OCI-LY1 (cell line): ENCODE measurements at regions not wholly inside any gene's neighbourhood (a gene's known extent, or its start where the extent isn't known, plus 50 kb on each side); places are given as distances from the start of the nearest gene placed in this dataset.

Source experiments
- H2AFZ ChIP-seq: fragments of 200-600 bp; sonication (generic), shearing (Covaris generic); 2 replicates; pipeline ENCODE4 v1.6.0; 2014; ENCODE audit warnings: antibody characterized with exemption, mild to moderate bottlenecking, low read length
- H3F3A ChIP-seq: fragments of 200-600 bp; sonication (generic), shearing (Covaris generic); 2 replicates; pipeline ENCODE4 v1.6.0; 2014; ENCODE audit warnings: mild to moderate bottlenecking, antibody characterized with exemption, low read length, moderate library complexity; ENCODE audit not compliant: insufficient read depth
- H3K27ac ChIP-seq: fragments of 200-600 bp; sonication (generic); 2 replicates; pipeline ENCODE4 v1.5.1; 2014; ENCODE audit warnings: low read length, mixed run types, mild to moderate bottlenecking, low read depth; ENCODE audit not compliant: poor library complexity, severe bottlenecking
- H3K27me3 ChIP-seq: fragments of 200-600 bp; sonication (generic); 2 replicates; pipeline ENCODE4 v1.6.0; 2014; ENCODE audit warnings: antibody characterized with exemption, mild to moderate bottlenecking, low read length, moderate library complexity; ENCODE audit not compliant: insufficient read depth
- H3K36me3 ChIP-seq: fragments of 200-600 bp; sonication (generic); 2 replicates; pipeline ENCODE4 v1.6.1; 2014; ENCODE audit warnings: mild to moderate bottlenecking, antibody characterized with exemption, low read length, moderate library complexity, mixed read lengths; ENCODE audit not compliant: insufficient read depth
- H3K4me1 ChIP-seq: fragments of 200-600 bp; sonication (generic); 2 replicates; pipeline ENCODE4 v1.5.1; 2014; ENCODE audit warnings: mild to moderate bottlenecking, low read length, moderate library complexity; ENCODE audit not compliant: insufficient read depth, severe bottlenecking
- H3K4me2 ChIP-seq: fragments of 200-600 bp; sonication (generic), shearing (Covaris generic); 2 replicates; pipeline ENCODE4 v1.6.1; 2014; ENCODE audit warnings: low read length
- H3K4me3 ChIP-seq: fragments of 200-600 bp; sonication (generic); 2 replicates; pipeline ENCODE4 v1.5.1; 2014; ENCODE audit warnings: low read length, low read depth, mild to moderate bottlenecking, mixed read lengths; ENCODE audit not compliant: poor library complexity, severe bottlenecking
- H3K79me2 ChIP-seq: fragments of 200-600 bp; shearing (Covaris generic); 2 replicates; pipeline ENCODE4 v1.6.1; 2016; ENCODE audit warnings: mixed run types, low read length, mixed read lengths; ENCODE audit not compliant: insufficient read depth
- H3K9ac ChIP-seq: fragments of 200-600 bp; sonication (generic), shearing (Covaris generic); 2 replicates; pipeline ENCODE4 v1.6.1; 2014; ENCODE audit warnings: mild to moderate bottlenecking, low read length, mixed read lengths
- H3K9me2 ChIP-seq: fragments of 200-600 bp; sonication (generic), shearing (Covaris generic); 2 replicates; pipeline ENCODE4 v1.6.1; 2014; ENCODE audit warnings: low read depth, mild to moderate bottlenecking, low read length, mixed read lengths
- H3K9me3 ChIP-seq: fragments of 200-600 bp; shearing (Covaris generic); 2 replicates; pipeline ENCODE4 v1.6.1; 2014; ENCODE audit warnings: low read length, mixed read lengths
- H4K20me1 ChIP-seq: fragments of 200-600 bp; sonication (generic), shearing (Covaris generic); 2 replicates; pipeline ENCODE4 v1.6.0; 2016; ENCODE audit warnings: mild to moderate bottlenecking, low read length; ENCODE audit not compliant: insufficient read depth
- EZH2 ChIP-seq: fragments of 200-600 bp; sonication (generic), shearing (Covaris generic); IDR thresholded peaks from 2 replicates; pipeline ENCODE4 v1.8.0; 2017; ENCODE audit warnings: borderline replicate concordance, mixed run types, mild to moderate bottlenecking, antibody characterized with exemption, low read length, moderate library complexity, mixed read lengths
- TF ChIP-seq, protein P1 (sequence below): fragments of 200-600 bp; sonication (generic), shearing (Covaris generic); IDR thresholded peaks from 2 replicates; pipeline ENCODE4 v1.5.1; 2017; ENCODE audit warnings: mild to moderate bottlenecking, antibody characterized with exemption, low read length, moderate library complexity, mixed read lengths

DNA sequence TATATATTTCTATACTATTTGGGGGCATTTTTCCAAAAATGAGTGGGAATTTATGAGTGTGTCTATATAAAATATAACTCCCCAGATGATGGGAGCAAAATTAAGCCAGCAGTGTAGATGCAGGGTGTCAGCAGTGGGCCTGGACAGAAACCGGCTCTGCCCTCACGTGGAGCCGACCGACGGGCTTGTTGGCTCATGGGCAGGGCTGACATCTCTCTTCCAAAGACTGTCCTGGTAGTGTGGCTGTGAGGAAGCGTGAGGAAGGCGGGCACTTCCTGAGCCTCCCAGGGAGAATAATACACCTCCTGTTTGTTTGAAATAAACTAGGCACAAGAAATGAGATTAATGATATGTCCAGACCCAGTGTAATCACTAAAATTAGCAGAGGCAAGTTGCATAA lies 206.5 kb downstream of the TEX29 start:
- Histone ChIP-seq H3F3A (no peaks in the 10 kb centered on the region), H3K4me3 (no peak overlapping the region), H3K36me3 (no peaks in the 10 kb centered on the region), H3K9me2 (no peaks in the 10 kb centered on the region), H3K4me1 (no peaks in the 10 kb centered on the region), H3K9ac (no peak overlapping the region), H3K27ac (no peak overlapping the region), H4K20me1 (no peaks in the 10 kb centered on the region), H3K79me2 (no peaks in the 10 kb centered on the region), H3K4me2 (no peak overlapping the region), H3K9me3 (no peaks in the 10 kb centered on the region), H3K27me3 (no peaks in the 10 kb centered on the region), H2AFZ (no peak overlapping the region)
- TF ChIP-seq, protein P1, sequence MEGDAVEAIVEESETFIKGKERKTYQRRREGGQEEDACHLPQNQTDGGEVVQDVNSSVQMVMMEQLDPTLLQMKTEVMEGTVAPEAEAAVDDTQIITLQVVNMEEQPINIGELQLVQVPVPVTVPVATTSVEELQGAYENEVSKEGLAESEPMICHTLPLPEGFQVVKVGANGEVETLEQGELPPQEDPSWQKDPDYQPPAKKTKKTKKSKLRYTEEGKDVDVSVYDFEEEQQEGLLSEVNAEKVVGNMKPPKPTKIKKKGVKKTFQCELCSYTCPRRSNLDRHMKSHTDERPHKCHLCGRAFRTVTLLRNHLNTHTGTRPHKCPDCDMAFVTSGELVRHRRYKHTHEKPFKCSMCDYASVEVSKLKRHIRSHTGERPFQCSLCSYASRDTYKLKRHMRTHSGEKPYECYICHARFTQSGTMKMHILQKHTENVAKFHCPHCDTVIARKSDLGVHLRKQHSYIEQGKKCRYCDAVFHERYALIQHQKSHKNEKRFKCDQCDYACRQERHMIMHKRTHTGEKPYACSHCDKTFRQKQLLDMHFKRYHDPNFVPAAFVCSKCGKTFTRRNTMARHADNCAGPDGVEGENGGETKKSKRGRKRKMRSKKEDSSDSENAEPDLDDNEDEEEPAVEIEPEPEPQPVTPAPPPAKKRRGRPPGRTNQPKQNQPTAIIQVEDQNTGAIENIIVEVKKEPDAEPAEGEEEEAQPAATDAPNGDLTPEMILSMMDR, result no peak
- no peak for TF ChIP-seq EZH2

GRCh38 chr13:111527614-111528229 lies 207.3 kb downstream of the TEX29 start:
- no peaks in the 10 kb centered on the region for H4K20me1 ChIP-seq
- no peaks in the 10 kb centered on the region for H3K4me1 ChIP-seq
- no peaks in the 10 kb centered on the region for H3K9me3 ChIP-seq
- H3K4me3 ChIP-seq, result no peak overlapping the region
- no peak overlapping the region for H3K4me2 ChIP-seq
- H3K79me2 ChIP-seq, result no peaks in the 10 kb centered on the region
- no peaks in the 10 kb centered on the region for H3K27me3 ChIP-seq
- no peak overlapping the region for H3K27ac ChIP-seq
- no peak overlapping the region for H2AFZ ChIP-seq
- H3K9ac ChIP-seq, result no peak overlapping the region
- H3K36me3 ChIP-seq, result no peaks in the 10 kb centered on the region
- no peaks in the 10 kb centered on the region for H3K9me2 ChIP-seq
- H3F3A ChIP-seq, result no peaks in the 10 kb centered on the region
- TF ChIP-seq EZH2, result no peak
- TF ChIP-seq, protein P1, result no peak

- no peaks in the 10 kb centered on the region for H3K9me3 ChIP-seq
- no peaks in the 10 kb centered on the region for H3K9me2 ChIP-seq
- no peaks in the 10 kb centered on the region for H4K20me1 ChIP-seq
- no peak overlapping the region for H3K9ac ChIP-seq
- H3K4me2 ChIP-seq, result no peak overlapping the region
- no peaks in the 10 kb centered on the region for H3K27me3 ChIP-seq
- no peaks in the 10 kb centered on the region for H3K36me3 ChIP-seq
- H3K4me1 ChIP-seq, result no peaks in the 10 kb centered on the region
- no peak overlapping the region for H3K4me3 ChIP-seq
- H3F3A ChIP-seq, result no peaks in the 10 kb centered on the region
- H3K79me2 ChIP-seq, result no peaks in the 10 kb centered on the region
- H2AFZ ChIP-seq, result no peak overlapping the region
- no peak for TF ChIP-seq EZH2
- TF ChIP-seq, protein P1, result no peak
- H3K27ac ChIP-seq, result no peak overlapping the region
Measured at GRCh38 chr13:111528513-111528912, 208.1 kb downstream of the TEX29 start.
